ENCODE measurements at regions not wholly inside any gene's neighbourhood (a gene's known extent, or its start where the extent isn't known, plus 50 kb on each side); places are given as distances from the start of the nearest gene placed in this dataset.

DNA sequence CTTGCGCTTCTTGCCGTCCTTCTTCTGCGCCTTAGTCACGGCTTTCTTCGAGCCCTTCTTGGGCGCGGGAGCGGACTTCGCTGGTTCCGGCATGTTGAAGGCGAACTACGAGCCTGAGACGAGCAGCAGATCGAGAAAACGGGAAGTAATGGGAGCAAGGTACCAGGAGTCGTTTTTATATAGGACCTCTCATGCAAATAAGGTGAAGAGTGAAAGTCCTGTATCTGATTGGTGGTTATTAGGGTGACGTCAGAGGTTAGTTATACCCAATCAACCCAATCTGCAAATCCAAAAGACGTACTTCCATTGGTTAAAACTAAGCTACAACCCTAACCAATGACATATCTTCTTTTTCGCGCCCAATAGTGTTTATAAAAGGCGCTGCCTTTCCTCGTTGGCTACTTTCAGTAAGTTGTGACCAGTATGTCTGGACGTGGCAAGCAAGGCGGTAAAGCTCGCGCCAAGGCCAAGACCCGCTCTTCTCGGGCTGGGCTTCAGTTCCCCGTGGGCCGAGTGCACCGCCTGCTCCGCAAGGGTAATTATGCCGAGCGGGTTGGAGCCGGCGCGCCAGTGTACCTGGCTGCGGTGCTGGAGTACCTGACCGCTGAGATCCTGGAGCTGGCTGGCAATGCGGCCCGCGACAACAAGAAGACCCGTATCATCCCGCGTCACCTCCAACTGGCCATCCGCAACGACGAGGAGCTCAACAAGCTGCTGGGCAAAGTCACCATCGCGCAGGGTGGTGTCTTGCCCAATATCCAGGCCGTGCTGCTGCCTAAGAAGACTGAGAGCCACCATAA lies 100.6 kb upstream of the PRSS16 start (continued):
- TF ChIP-seq JUND (IDR thresholded peaks at IDR 0.05): no peak
- no peak for TF ChIP-seq FOSL2 (IDR thresholded peaks at IDR 0.05; ENCODE audit: borderline replicate concordance, low read depth)
- TF ChIP-seq NFIC (IDR thresholded peaks at IDR 0.05; ENCODE audit: borderline replicate concordance): 0 out of 2 replicates have a peak, but pooled peaks have one; percentile 19
- TF ChIP-seq, protein P1, sequence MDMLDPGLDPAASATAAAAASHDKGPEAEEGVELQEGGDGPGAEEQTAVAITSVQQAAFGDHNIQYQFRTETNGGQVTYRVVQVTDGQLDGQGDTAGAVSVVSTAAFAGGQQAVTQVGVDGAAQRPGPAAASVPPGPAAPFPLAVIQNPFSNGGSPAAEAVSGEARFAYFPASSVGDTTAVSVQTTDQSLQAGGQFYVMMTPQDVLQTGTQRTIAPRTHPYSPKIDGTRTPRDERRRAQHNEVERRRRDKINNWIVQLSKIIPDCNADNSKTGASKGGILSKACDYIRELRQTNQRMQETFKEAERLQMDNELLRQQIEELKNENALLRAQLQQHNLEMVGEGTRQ (IDR thresholded peaks at IDR 0.05; ENCODE audit: borderline replicate concordance, low read depth, low read length): no peak
- TF ChIP-seq, protein P2, sequence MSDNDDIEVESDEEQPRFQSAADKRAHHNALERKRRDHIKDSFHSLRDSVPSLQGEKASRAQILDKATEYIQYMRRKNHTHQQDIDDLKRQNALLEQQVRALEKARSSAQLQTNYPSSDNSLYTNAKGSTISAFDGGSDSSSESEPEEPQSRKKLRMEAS (IDR thresholded peaks at IDR 0.05; ENCODE audit: low read depth): 0 out of 2 replicates have a peak, but pooled peaks have one; percentile 14
- TF ChIP-seq NRF1 (IDR thresholded peaks at IDR 0.05; ENCODE audit: low read depth, low read length): no peak
- 0 out of 2 replicates have a peak, but pooled peaks have one; percentile 14 for TF ChIP-seq TCF12 (IDR thresholded peaks at IDR 0.05)
- no peak for TF ChIP-seq TEAD4 (IDR thresholded peaks at IDR 0.05; ENCODE audit: borderline replicate concordance, insufficient read depth)
- TF ChIP-seq, protein P3, sequence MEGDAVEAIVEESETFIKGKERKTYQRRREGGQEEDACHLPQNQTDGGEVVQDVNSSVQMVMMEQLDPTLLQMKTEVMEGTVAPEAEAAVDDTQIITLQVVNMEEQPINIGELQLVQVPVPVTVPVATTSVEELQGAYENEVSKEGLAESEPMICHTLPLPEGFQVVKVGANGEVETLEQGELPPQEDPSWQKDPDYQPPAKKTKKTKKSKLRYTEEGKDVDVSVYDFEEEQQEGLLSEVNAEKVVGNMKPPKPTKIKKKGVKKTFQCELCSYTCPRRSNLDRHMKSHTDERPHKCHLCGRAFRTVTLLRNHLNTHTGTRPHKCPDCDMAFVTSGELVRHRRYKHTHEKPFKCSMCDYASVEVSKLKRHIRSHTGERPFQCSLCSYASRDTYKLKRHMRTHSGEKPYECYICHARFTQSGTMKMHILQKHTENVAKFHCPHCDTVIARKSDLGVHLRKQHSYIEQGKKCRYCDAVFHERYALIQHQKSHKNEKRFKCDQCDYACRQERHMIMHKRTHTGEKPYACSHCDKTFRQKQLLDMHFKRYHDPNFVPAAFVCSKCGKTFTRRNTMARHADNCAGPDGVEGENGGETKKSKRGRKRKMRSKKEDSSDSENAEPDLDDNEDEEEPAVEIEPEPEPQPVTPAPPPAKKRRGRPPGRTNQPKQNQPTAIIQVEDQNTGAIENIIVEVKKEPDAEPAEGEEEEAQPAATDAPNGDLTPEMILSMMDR (IDR thresholded peaks at IDR 0.05): no peak

DNA sequence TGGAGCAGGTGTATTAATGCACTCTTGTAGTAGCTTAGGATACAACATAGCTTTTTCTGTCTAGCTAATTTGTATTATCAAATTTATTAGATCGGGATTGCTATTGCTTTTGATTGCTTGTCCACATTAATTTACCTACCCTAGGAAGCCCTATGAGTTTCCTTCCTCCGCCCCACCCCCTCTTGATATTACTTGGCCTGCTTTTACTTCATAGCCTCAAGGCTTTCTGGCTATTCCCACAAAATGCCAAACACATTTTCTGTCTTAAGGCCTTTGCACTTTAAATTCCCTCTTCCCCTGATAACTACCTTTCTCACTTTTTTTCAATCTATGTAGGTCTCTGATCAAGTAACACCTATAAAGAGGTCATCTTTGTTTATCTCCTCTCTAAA lies 99.1 kb upstream of the PRSS16 start:
- Histone ChIP-seq H3K9me2 (no peaks in the 10 kb centered on the region), H3K9ac (no peak overlapping the region), H3K27ac (ENCODE audit: low read depth in 2 of 2, low read length in 1 of 2) (no peak overlapping the region; a peak in 1 of 4 replicates), H3K27me3 (ENCODE audit: insufficient read depth) (no peaks in the 10 kb centered on the region), H3F3A (replicated peaks; ENCODE audit: insufficient read depth) (peaks cover 28% of the 10 kb centered on the region), H3K4me1 (ENCODE audit: control insufficient read depth in 1 of 2, insufficient read depth in 2 of 2, low read depth in 1 of 2, low read length in 1 of 2) (peaks cover 0 to 8% of the 10 kb centered on the region in 2 experiments; a peak in 2 of 4 replicates), H3K79me2 (ENCODE audit: insufficient read depth) (peaks cover 24% of the 10 kb centered on the region), H3K36me3 (replicated peaks in 1 of 2; ENCODE audit: control insufficient read depth in 1 of 2, insufficient read depth in 2 of 2, low read length in 1 of 2) (peaks cover 0 to 2% of the 10 kb centered on the region in 2 experiments), H4K20me1 (ENCODE audit: insufficient read depth) (no peaks in the 10 kb centered on the region), H3K4me2 (no peak overlapping the region), H3K9me3 (no peaks in the 10 kb centered on the region), H2AFZ (ENCODE audit: low read depth) (no peak overlapping the region), H3K4me3 (ENCODE audit: low read depth in 2 of 2, low read length in 1 of 2) (no peak overlapping the region)
- no peak for DNase-seq
- WGBS (ENCODE audit: low lambda C conversion rate): 78% methylated on average over 2 of the region's 2 CpGs
- CTCF ChIA-PET: interaction anchor here (2.3 kb wide), 1 partner anchor 13 kb away, joined by 5 read pairs; no protein-coding TSS in a partner anchor
- POLR2A ChIA-PET: interaction anchor here (1.5 to 5.4 kb wide), 4 partner anchors 8 to 660 kb away, joined by 7 to 158 read pairs (median 18); a partner anchor contains a TSS
- TF ChIP-seq TEAD4 (IDR thresholded peaks at IDR 0.05; ENCODE audit: borderline replicate concordance, insufficient read depth): no peak
- TF ChIP-seq NRF1 (IDR thresholded peaks at IDR 0.05; ENCODE audit: low read depth, low read length): no peak
- no peak for TF ChIP-seq CHD2 (IDR thresholded peaks at IDR 0.05; ENCODE audit: low read length, partially characterized antibody)
- no peak for TF ChIP-seq EP300 (IDR thresholded peaks at IDR 0.05; ENCODE audit: borderline replicate concordance in 1 of 2, low read depth in 1 of 2, low read length in 1 of 2)
- TF ChIP-seq RCOR1 (IDR thresholded peaks at IDR 0.05; ENCODE audit: low read length): no peak
- TF ChIP-seq MXI1 (IDR thresholded peaks at IDR 0.05; ENCODE audit: low read depth, low read length): no peak
- TF ChIP-seq, protein P4, sequence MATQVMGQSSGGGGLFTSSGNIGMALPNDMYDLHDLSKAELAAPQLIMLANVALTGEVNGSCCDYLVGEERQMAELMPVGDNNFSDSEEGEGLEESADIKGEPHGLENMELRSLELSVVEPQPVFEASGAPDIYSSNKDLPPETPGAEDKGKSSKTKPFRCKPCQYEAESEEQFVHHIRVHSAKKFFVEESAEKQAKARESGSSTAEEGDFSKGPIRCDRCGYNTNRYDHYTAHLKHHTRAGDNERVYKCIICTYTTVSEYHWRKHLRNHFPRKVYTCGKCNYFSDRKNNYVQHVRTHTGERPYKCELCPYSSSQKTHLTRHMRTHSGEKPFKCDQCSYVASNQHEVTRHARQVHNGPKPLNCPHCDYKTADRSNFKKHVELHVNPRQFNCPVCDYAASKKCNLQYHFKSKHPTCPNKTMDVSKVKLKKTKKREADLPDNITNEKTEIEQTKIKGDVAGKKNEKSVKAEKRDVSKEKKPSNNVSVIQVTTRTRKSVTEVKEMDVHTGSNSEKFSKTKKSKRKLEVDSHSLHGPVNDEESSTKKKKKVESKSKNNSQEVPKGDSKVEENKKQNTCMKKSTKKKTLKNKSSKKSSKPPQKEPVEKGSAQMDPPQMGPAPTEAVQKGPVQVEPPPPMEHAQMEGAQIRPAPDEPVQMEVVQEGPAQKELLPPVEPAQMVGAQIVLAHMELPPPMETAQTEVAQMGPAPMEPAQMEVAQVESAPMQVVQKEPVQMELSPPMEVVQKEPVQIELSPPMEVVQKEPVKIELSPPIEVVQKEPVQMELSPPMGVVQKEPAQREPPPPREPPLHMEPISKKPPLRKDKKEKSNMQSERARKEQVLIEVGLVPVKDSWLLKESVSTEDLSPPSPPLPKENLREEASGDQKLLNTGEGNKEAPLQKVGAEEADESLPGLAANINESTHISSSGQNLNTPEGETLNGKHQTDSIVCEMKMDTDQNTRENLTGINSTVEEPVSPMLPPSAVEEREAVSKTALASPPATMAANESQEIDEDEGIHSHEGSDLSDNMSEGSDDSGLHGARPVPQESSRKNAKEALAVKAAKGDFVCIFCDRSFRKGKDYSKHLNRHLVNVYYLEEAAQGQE (IDR thresholded peaks at IDR 0.05; ENCODE audit: low read depth, low read length): no peak
- TF ChIP-seq, protein P5, sequence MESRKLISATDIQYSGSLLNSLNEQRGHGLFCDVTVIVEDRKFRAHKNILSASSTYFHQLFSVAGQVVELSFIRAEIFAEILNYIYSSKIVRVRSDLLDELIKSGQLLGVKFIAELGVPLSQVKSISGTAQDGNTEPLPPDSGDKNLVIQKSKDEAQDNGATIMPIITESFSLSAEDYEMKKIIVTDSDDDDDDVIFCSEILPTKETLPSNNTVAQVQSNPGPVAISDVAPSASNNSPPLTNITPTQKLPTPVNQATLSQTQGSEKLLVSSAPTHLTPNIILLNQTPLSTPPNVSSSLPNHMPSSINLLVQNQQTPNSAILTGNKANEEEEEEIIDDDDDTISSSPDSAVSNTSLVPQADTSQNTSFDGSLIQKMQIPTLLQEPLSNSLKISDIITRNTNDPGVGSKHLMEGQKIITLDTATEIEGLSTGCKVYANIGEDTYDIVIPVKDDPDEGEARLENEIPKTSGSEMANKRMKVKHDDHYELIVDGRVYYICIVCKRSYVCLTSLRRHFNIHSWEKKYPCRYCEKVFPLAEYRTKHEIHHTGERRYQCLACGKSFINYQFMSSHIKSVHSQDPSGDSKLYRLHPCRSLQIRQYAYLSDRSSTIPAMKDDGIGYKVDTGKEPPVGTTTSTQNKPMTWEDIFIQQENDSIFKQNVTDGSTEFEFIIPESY (IDR thresholded peaks at IDR 0.05; ENCODE audit: borderline replicate concordance, low read depth): no peak
- TF ChIP-seq TCF12 (IDR thresholded peaks at IDR 0.05): no peak
- TF ChIP-seq, protein P1 (IDR thresholded peaks at IDR 0.05; ENCODE audit: borderline replicate concordance, low read depth, low read length): no peak
- no peak for TF ChIP-seq RAD21 (IDR thresholded peaks at IDR 0.05; ENCODE audit: low read length)
- TF ChIP-seq, protein P2 (IDR thresholded peaks at IDR 0.05; ENCODE audit: low read depth): no peak
- TF ChIP-seq RFX5 (IDR thresholded peaks at IDR 0.05; ENCODE audit: low read length): no peak
